ENCODE measurements at regions not wholly inside any gene's neighbourhood (a gene's known extent, or its start where the extent isn't known, plus 50 kb on each side); places are given as distances from the start of the nearest gene placed in this dataset.

GRCh38 chr15:69943637-69944036, 154.1 kb downstream of the TLE3 start:
- WGBS, 2 experiments (ENCODE audit: insufficient coverage in 2 of 2) = 83 to 100% methylated on average over 1 of the region's 1 CpG
- Histone ChIP-seq H3K27ac (ENCODE audit: low read depth, low read length, severe bottlenecking) (no peak overlapping the region), H3K4me1 (ENCODE audit: control insufficient read depth, insufficient read depth, low read length, poor library complexity, severe bottlenecking) (peaks cover 10% of the 10 kb centered on the region), H3K4me3 (ENCODE audit: extremely low read depth, insufficient read depth, low read length, poor library complexity, severe bottlenecking) (no peak overlapping the region), H3K36me3 (ENCODE audit: control insufficient read depth, insufficient read depth, low read length) (no peaks in the 10 kb centered on the region), H3K9me3 (ENCODE audit: control insufficient read depth, low read length) (no peaks in the 10 kb centered on the region)

- WGBS, 2 experiments (ENCODE audit: insufficient coverage in 2 of 2) = 93 to 100% methylated on average over 1 of the region's 2 CpGs
- H3K27ac ChIP-seq (ENCODE audit: low read depth, low read length, severe bottlenecking) = no peak overlapping the region
- no peak overlapping the region for H3K4me3 ChIP-seq (ENCODE audit: extremely low read depth, insufficient read depth, low read length, poor library complexity, severe bottlenecking)
- peaks cover 10% of the 10 kb centered on the region for H3K4me1 ChIP-seq (ENCODE audit: control insufficient read depth, insufficient read depth, low read length, poor library complexity, severe bottlenecking)
- no peaks in the 10 kb centered on the region for H3K9me3 ChIP-seq (ENCODE audit: control insufficient read depth, low read length)
- H3K36me3 ChIP-seq (ENCODE audit: control insufficient read depth, insufficient read depth, low read length) = no peaks in the 10 kb centered on the region
Measured at GRCh38 chr15:69945729-69946128, 152.0 kb downstream of the TLE3 start.

GRCh38 chr15:69946870-69947269, 150.8 kb downstream of the TLE3 start:
- Histone ChIP-seq H3K27ac (ENCODE audit: low read depth, low read length, severe bottlenecking) (no peak overlapping the region), H3K4me1 (ENCODE audit: control insufficient read depth, insufficient read depth, low read length, poor library complexity, severe bottlenecking) (peaks cover 10% of the 10 kb centered on the region), H3K4me3 (ENCODE audit: extremely low read depth, insufficient read depth, low read length, poor library complexity, severe bottlenecking) (no peak overlapping the region), H3K36me3 (ENCODE audit: control insufficient read depth, insufficient read depth, low read length) (no peaks in the 10 kb centered on the region), H3K9me3 (ENCODE audit: control insufficient read depth, low read length) (no peaks in the 10 kb centered on the region)
- 90 to 98% methylated on average over 4 of the region's 4 CpGs for WGBS, 2 experiments (ENCODE audit: insufficient coverage in 2 of 2)

- Histone ChIP-seq H3K27ac (ENCODE audit: low read depth, low read length, severe bottlenecking) (no peak overlapping the region), H3K36me3 (ENCODE audit: control insufficient read depth, insufficient read depth, low read length) (no peaks in the 10 kb centered on the region), H3K9me3 (ENCODE audit: control insufficient read depth, low read length) (no peaks in the 10 kb centered on the region), H3K4me3 (ENCODE audit: extremely low read depth, insufficient read depth, low read length, poor library complexity, severe bottlenecking) (no peak overlapping the region), H3K4me1 (ENCODE audit: control insufficient read depth, insufficient read depth, low read length, poor library complexity, severe bottlenecking) (peaks cover 10% of the 10 kb centered on the region)
- 90 to 100% methylated on average over 1 to 2 of the region's 2 CpGs for WGBS, 2 experiments (ENCODE audit: insufficient coverage in 2 of 2)
Measured at GRCh38 chr15:69947394-69947793, 150.3 kb downstream of the TLE3 start.

- no peaks in the 10 kb centered on the region for H3K36me3 ChIP-seq (ENCODE audit: control insufficient read depth, insufficient read depth, low read length)
Measured at GRCh38 chr15:69949485-69949884, 148.2 kb downstream of the TLE3 start.

GRCh38 chr15:69951256-69951897, 146.3 kb downstream of the TLE3 start:
- no peak overlapping the region for H3K27ac ChIP-seq (ENCODE audit: low read depth, low read length, severe bottlenecking)
- 80% methylated on average over 1 of the region's 2 CpGs; no CpG with 5 or more reads in 1 of the 2 experiments for WGBS, 2 experiments (ENCODE audit: insufficient coverage in 2 of 2)
- no peaks in the 10 kb centered on the region for H3K9me3 ChIP-seq (ENCODE audit: control insufficient read depth, low read length)
- H3K4me1 ChIP-seq (ENCODE audit: control insufficient read depth, insufficient read depth, low read length, poor library complexity, severe bottlenecking) = no peaks in the 10 kb centered on the region
- H3K4me3 ChIP-seq (ENCODE audit: extremely low read depth, insufficient read depth, low read length, poor library complexity, severe bottlenecking) = no peak overlapping the region
- no peaks in the 10 kb centered on the region for H3K36me3 ChIP-seq (ENCODE audit: control insufficient read depth, insufficient read depth, low read length)

More at GRCh38 chr15:69949485-69949884, 148.2 kb downstream of the TLE3 start:
- Histone ChIP-seq H3K4me3 (ENCODE audit: extremely low read depth, insufficient read depth, low read length, poor library complexity, severe bottlenecking) (no peak overlapping the region), H3K27ac (ENCODE audit: low read depth, low read length, severe bottlenecking) (no peak overlapping the region), H3K9me3 (ENCODE audit: control insufficient read depth, low read length) (no peaks in the 10 kb centered on the region), H3K4me1 (ENCODE audit: control insufficient read depth, insufficient read depth, low read length, poor library complexity, severe bottlenecking) (no peaks in the 10 kb centered on the region)
- WGBS, 2 experiments (ENCODE audit: insufficient coverage in 2 of 2) = 92 to 93% methylated on average over 4 to 5 of the region's 7 CpGs

- H3K27ac ChIP-seq (ENCODE audit: low read depth, low read length, severe bottlenecking) = no peak overlapping the region
- no peaks in the 10 kb centered on the region for H3K4me1 ChIP-seq (ENCODE audit: control insufficient read depth, insufficient read depth, low read length, poor library complexity, severe bottlenecking)
- no peak overlapping the region for H3K4me3 ChIP-seq (ENCODE audit: extremely low read depth, insufficient read depth, low read length, poor library complexity, severe bottlenecking)
- H3K9me3 ChIP-seq (ENCODE audit: control insufficient read depth, low read length) = no peaks in the 10 kb centered on the region
- no peaks in the 10 kb centered on the region for H3K36me3 ChIP-seq (ENCODE audit: control insufficient read depth, insufficient read depth, low read length)
- 100% methylated on average over 1 to 2 of the region's 9 CpGs for WGBS, 2 experiments (ENCODE audit: insufficient coverage in 2 of 2)
Measured at GRCh38 chr15:69951898-69952555, 145.7 kb downstream of the TLE3 start.

GRCh38 chr15:69953051-69953450, 144.7 kb downstream of the TLE3 start:
- Histone ChIP-seq H3K4me3 (ENCODE audit: extremely low read depth, insufficient read depth, low read length, poor library complexity, severe bottlenecking) (no peak overlapping the region), H3K9me3 (ENCODE audit: control insufficient read depth, low read length) (no peaks in the 10 kb centered on the region), H3K27ac (ENCODE audit: low read depth, low read length, severe bottlenecking) (no peak overlapping the region), H3K36me3 (ENCODE audit: control insufficient read depth, insufficient read depth, low read length) (no peaks in the 10 kb centered on the region), H3K4me1 (ENCODE audit: control insufficient read depth, insufficient read depth, low read length, poor library complexity, severe bottlenecking) (no peaks in the 10 kb centered on the region)
- 81 to 94% methylated on average over 4 to 6 of the region's 6 CpGs for WGBS, 2 experiments (ENCODE audit: insufficient coverage in 2 of 2)

- no peaks in the 10 kb centered on the region for H3K9me3 ChIP-seq (ENCODE audit: control insufficient read depth, low read length)
- no peaks in the 10 kb centered on the region for H3K36me3 ChIP-seq (ENCODE audit: control insufficient read depth, insufficient read depth, low read length)
- 81 to 100% methylated on average over 1 to 2 of the region's 2 CpGs for WGBS, 2 experiments (ENCODE audit: insufficient coverage in 2 of 2)
- H3K4me1 ChIP-seq (ENCODE audit: control insufficient read depth, insufficient read depth, low read length, poor library complexity, severe bottlenecking) = no peaks in the 10 kb centered on the region
- H3K4me3 ChIP-seq (ENCODE audit: extremely low read depth, insufficient read depth, low read length, poor library complexity, severe bottlenecking) = no peak overlapping the region
- H3K27ac ChIP-seq (ENCODE audit: low read depth, low read length, severe bottlenecking) = no peak overlapping the region
Measured at GRCh38 chr15:69953816-69954215, 143.9 kb downstream of the TLE3 start.

- no peaks in the 10 kb centered on the region for H3K9me3 ChIP-seq (ENCODE audit: control insufficient read depth, low read length)
- no peaks in the 10 kb centered on the region for H3K4me1 ChIP-seq (ENCODE audit: control insufficient read depth, insufficient read depth, low read length, poor library complexity, severe bottlenecking)
- 69 to 87% methylated on average over 5 of the region's 5 CpGs for whole genome bisulfite sequencing, 2 experiments (ENCODE audit: insufficient coverage in 2 of 2)
- H3K27ac ChIP-seq (ENCODE audit: low read depth, low read length, severe bottlenecking) = no peak overlapping the region
- H3K4me3 ChIP-seq (ENCODE audit: extremely low read depth, insufficient read depth, low read length, poor library complexity, severe bottlenecking) = no peak overlapping the region
- H3K36me3 ChIP-seq (ENCODE audit: control insufficient read depth, insufficient read depth, low read length) = no peaks in the 10 kb centered on the region
Measured at GRCh38 chr15:69954666-69955065, 143.1 kb downstream of the TLE3 start.

GRCh38 chr15:69955240-69955894, 142.3 kb downstream of the TLE3 start:
- Histone ChIP-seq H3K9me3 (ENCODE audit: control insufficient read depth, low read length) (no peaks in the 10 kb centered on the region), H3K36me3 (ENCODE audit: control insufficient read depth, insufficient read depth, low read length) (no peaks in the 10 kb centered on the region), H3K4me1 (ENCODE audit: control insufficient read depth, insufficient read depth, low read length, poor library complexity, severe bottlenecking) (no peaks in the 10 kb centered on the region), H3K4me3 (ENCODE audit: extremely low read depth, insufficient read depth, low read length, poor library complexity, severe bottlenecking) (no peak overlapping the region), H3K27ac (ENCODE audit: low read depth, low read length, severe bottlenecking) (no peak overlapping the region)
- 87 to 90% methylated on average over 6 to 8 of the region's 9 CpGs for WGBS, 2 experiments (ENCODE audit: insufficient coverage in 2 of 2)
